HCT116 (cell line): ENCODE measurements at regions not wholly inside any gene's neighbourhood (a gene's known extent, or its start where the extent isn't known, plus 50 kb on each side); places are given as distances from the start of the nearest gene placed in this dataset.

Experiments
- CBX3 ChIP-seq: IDR thresholded peaks from 2 replicates; pipeline ENCODE4 v1.6.1; 2012; ENCODE audit warnings: low read depth
- CTCF ChIP-seq, 3 experiments: fragments of 200-600 bp in 1 of 3; sonication (generic) in 1 of 3; IDR thresholded peaks in 2 of 3; conservative IDR thresholded peaks in 1 of 3; 2 replicates each; pipeline ENCODE4 v1.5.1; 2012 to 2017; ENCODE audit warnings: low read depth in 2 of 3, low read length in 2 of 3, antibody characterized with exemption in 1 of 3, borderline replicate concordance in 1 of 3, control low read depth in 1 of 3, mild to moderate bottlenecking in 1 of 3, mixed read lengths in 1 of 3, mixed run types in 1 of 3, moderate library complexity in 1 of 3; ENCODE audit not compliant: insufficient read depth in 1 of 3
- EZH2 ChIP-seq: fragments of 200-600 bp; sonication (generic); IDR thresholded peaks from 2 replicates; pipeline ENCODE4 v1.6.1; 2017; ENCODE audit warnings: antibody characterized with exemption, mixed run types
- MAX ChIP-seq: IDR thresholded peaks from 2 replicates; pipeline ENCODE4 v1.6.1; 2012
- POLR2A ChIP-seq: IDR thresholded peaks from 2 replicates; pipeline ENCODE4 v1.7.0; 2011; ENCODE audit warnings: borderline replicate concordance; ENCODE audit not compliant: insufficient read depth, insufficient read length; ENCODE audit errors: extremely low read depth
- POLR2AphosphoS5 ChIP-seq: IDR thresholded peaks from 2 replicates; pipeline ENCODE4 v1.6.1; 2011; ENCODE audit warnings: mild to moderate bottlenecking, low read depth, low read length, moderate library complexity
- SRF ChIP-seq: IDR thresholded peaks from 2 replicates; pipeline ENCODE4 v1.6.1; 2012; ENCODE audit warnings: low read depth
- ZNF274 ChIP-seq: fragments of 200-500 bp; sonication (Bioruptor generic); IDR thresholded peaks from 2 replicates; pipeline ENCODE4 v1.6.1; 2014; ENCODE audit warnings: mild to moderate bottlenecking, low read depth, low read length, inconsistent platforms

GRCh38 chr1:88562991-88563390 is 121.1 kb upstream of the PKN2 start:
- TF ChIP-seq CTCF (IDR thresholded peaks at IDR 0.05 in 2 of 3, conservative IDR thresholded peaks at IDR 0.05 in 1 of 3; ENCODE audit: borderline replicate concordance in 1 of 3, insufficient read depth in 1 of 3, low read depth in 2 of 3, low read length in 2 of 3) = no peak
- no peak for TF ChIP-seq POLR2AphosphoS5
- TF ChIP-seq ZNF274 = no peak
- TF ChIP-seq EZH2 = no peak
- no peak for TF ChIP-seq CBX3
- no peak for TF ChIP-seq MAX
- TF ChIP-seq POLR2A = no peak
- TF ChIP-seq SRF = no peak
